22Rv1 (cell line): ENCODE measurements at regions not wholly inside any gene's neighbourhood (a gene's known extent, or its start where the extent isn't known, plus 50 kb on each side); places are given as distances from the start of the nearest gene placed in this dataset.

ENCODE experiments used
- CTCF ChIP-seq: fragments of 450-650 bp; IDR thresholded peaks from 2 replicates; pipeline ENCODE4 v1.5.1; 2017; ENCODE audit warnings: mild to moderate bottlenecking
- ZFX ChIP-seq: fragments of 450-650 bp; IDR thresholded peaks from 2 replicates; pipeline ENCODE4 v1.6.1; 2017; ENCODE audit warnings: antibody characterized with exemption, borderline replicate concordance

- TF ChIP-seq CTCF, result no peak
- no peak for TF ChIP-seq ZFX
These were observed 225.7 kb upstream of the ST6GAL2 start for GRCh38 chr2:107111623-107112022.
